Thoracic aorta (tissue), 2 donors: ENCODE measurements at regions not wholly inside any gene's neighbourhood (a gene's known extent, or its start where the extent isn't known, plus 50 kb on each side); places are given as distances from the start of the nearest gene placed in this dataset.

Source experiments
- ATAC-seq: fragments of 150-250 bp; one replicate; pipeline ENCODE4 v1.8.0; 2017; ENCODE audit warnings: low read depth; ENCODE audit not compliant: insufficient number of reproducible peaks, low FRiP score
- DNase-seq: peaks from one replicate; pipeline ENCODE4 v3.0.0-alpha.2; 2020; ENCODE audit warnings: low spot score
- H3K27ac ChIP-seq, 2 donors: fragments of 200-600 bp; sonication (generic); 1 replicate in 1 of 2; 2 replicates in 1 of 2; pipeline ENCODE4 v1.5.1; 2016; ENCODE audit warnings: mild to moderate bottlenecking in 2 of 2, moderate library complexity in 2 of 2
- H3K27me3 ChIP-seq: fragments of 200-600 bp; sonication (generic); replicated peaks from 2 replicates; pipeline ENCODE4 v1.6.0; 2016; ENCODE audit warnings: mild to moderate bottlenecking; ENCODE audit not compliant: insufficient read depth
- H3K36me3 ChIP-seq: fragments of 200-600 bp; sonication (generic); one replicate; pipeline ENCODE4 v1.5.1; 2016
- H3K4me1 ChIP-seq, 2 donors: fragments of 200-600 bp; sonication (generic); 1 replicate in 1 of 2; 2 replicates in 1 of 2; pipeline versions ENCODE4 v1.5.1 to v1.6.0; 2016; ENCODE audit warnings: low read depth in 2 of 2, mild to moderate bottlenecking in 1 of 2; ENCODE audit not compliant: control insufficient read depth in 1 of 2
- H3K4me3 ChIP-seq: fragments of 200-600 bp; sonication (generic); 2 replicates; pipeline ENCODE4 v1.5.1; 2016; ENCODE audit warnings: mild to moderate bottlenecking
- H3K9me3 ChIP-seq: fragments of 200-600 bp; sonication (generic); 2 replicates; pipeline ENCODE4 v1.5.1; 2016
- TF ChIP-seq, protein P1 (sequence below): fragments of 200-600 bp; sonication (generic); IDR thresholded peaks from one replicate; pipeline ENCODE4 v1.5.1; 2019; ENCODE audit warnings: antibody characterized with exemption

DNA sequence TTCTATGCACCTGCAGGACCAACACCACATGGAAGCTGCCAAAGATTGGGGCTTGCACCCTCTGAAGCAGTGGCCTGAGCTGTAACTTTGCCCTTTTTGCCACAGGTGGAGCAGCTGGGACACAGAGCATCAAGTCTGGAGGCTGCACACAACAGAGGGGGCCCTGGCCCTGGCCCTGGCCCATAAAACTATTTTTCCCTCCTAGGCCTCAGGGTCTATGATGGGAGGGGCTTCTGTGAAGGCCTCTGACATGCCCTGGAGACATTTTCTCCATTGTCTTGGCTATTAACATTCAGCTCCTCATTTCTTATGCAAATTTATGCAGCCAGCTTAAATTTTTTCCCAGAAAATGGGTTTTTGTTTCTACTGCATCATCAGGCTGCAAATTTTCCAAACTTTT, 335.5 kb downstream of the ARPP21 start:
- Histone ChIP-seq H3K36me3 (no peaks in the 10 kb centered on the region), H3K4me1 (peaks cover 3 to 6% of the 10 kb centered on the region in 2 donors), H3K27ac (no peak overlapping the region), H3K9me3 (no peaks in the 10 kb centered on the region), H3K4me3 (no peak overlapping the region), H3K27me3 (no peaks in the 10 kb centered on the region)
- TF ChIP-seq, protein P1, sequence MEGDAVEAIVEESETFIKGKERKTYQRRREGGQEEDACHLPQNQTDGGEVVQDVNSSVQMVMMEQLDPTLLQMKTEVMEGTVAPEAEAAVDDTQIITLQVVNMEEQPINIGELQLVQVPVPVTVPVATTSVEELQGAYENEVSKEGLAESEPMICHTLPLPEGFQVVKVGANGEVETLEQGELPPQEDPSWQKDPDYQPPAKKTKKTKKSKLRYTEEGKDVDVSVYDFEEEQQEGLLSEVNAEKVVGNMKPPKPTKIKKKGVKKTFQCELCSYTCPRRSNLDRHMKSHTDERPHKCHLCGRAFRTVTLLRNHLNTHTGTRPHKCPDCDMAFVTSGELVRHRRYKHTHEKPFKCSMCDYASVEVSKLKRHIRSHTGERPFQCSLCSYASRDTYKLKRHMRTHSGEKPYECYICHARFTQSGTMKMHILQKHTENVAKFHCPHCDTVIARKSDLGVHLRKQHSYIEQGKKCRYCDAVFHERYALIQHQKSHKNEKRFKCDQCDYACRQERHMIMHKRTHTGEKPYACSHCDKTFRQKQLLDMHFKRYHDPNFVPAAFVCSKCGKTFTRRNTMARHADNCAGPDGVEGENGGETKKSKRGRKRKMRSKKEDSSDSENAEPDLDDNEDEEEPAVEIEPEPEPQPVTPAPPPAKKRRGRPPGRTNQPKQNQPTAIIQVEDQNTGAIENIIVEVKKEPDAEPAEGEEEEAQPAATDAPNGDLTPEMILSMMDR = no peak
- DNase-seq (no peak), ATAC-seq (no peak)

- no peaks in the 10 kb centered on the region for H3K27me3 ChIP-seq
- no peaks in the 10 kb centered on the region for H3K4me1 ChIP-seq
- H3K9me3 ChIP-seq = no peaks in the 10 kb centered on the region
- no peaks in the 10 kb centered on the region for H3K36me3 ChIP-seq
- H3K27ac ChIP-seq = no peak overlapping the region
- TF ChIP-seq, protein P1 = no peak
- no peak overlapping the region for H3K4me3 ChIP-seq
- DNase-seq (no peak), ATAC-seq (no peak)
These were observed 346.8 kb downstream of the ARPP21 start for GRCh38 chr3:35986161-35986560.

DNA sequence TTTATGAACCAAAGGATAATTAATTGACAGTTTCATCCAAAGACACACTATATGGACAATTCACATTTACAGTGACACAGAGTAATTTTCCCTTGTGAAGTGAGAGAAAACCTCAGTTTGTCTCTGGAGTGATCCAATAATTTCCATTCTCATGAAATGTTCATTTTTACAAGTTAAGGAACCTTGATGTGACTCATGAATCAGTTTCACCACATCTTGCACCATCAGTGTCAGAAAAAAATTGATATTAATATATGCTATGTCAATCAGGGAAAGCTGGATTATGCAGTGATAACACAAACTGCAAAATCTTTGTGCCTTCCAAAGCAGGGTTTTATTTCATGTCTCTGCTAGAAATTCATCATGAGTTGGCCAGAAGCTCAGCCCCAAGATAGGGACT, 348.1 kb downstream of the ARPP21 start:
- no peak for ATAC-seq
- Histone ChIP-seq H3K9me3 (no peaks in the 10 kb centered on the region), H3K4me3 (no peak overlapping the region), H3K4me1 (no peaks in the 10 kb centered on the region), H3K27ac (no peak overlapping the region), H3K36me3 (no peaks in the 10 kb centered on the region), H3K27me3 (no peaks in the 10 kb centered on the region)
- TF ChIP-seq, protein P1 = no peak
- no peak for DNase-seq

DNA sequence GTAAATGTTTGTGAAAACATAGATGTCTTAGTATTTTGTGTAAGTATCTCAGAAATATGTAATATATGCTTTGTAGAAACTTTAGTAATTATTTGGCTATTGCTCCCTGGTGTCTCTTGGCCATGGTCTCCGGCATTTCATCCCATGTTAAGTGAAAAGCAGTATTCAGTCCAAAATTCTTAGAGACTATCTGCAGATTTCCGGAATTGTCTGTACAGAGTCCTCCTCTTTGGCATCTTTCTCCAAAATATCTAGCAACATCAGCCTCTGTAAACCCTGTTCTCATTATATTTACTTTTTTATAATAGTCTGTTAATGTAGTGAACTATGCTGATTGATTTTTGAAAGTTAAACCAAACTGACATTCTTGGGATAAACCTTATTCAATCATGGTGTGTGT, 352.7 kb downstream of the ARPP21 start:
- Histone ChIP-seq H3K27me3 (no peaks in the 10 kb centered on the region), H3K9me3 (no peaks in the 10 kb centered on the region), H3K4me3 (no peak overlapping the region), H3K36me3 (no peaks in the 10 kb centered on the region), H3K4me1 (no peaks in the 10 kb centered on the region), H3K27ac (no peak overlapping the region)
- TF ChIP-seq, protein P1 = no peak
- ATAC-seq (no peak), DNase-seq (no peak)

DNA sequence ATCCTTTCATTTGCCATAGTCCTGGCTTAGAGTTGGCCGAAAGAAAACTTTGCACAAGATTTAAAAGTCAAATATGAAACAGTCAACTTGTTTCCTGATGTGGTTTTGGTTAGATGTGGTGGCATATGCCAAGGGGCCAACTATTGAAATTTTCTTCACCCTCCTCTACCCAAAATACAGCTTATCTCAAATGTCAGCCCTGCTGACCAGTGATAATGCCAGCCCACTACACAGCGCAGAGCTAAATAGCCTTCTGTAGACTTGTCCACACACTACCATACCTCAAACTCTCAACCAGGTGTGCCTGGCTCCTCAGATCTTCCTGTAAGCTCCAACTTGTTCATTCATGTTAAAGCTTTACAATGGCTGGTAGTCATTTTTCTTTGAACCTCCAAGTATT, 368.5 kb upstream of the STAC start:
- H3K4me3 ChIP-seq = no peak overlapping the region
- no peak for DNase-seq
- H3K4me1 ChIP-seq = no peaks in the 10 kb centered on the region
- no peaks in the 10 kb centered on the region for H3K27me3 ChIP-seq
- TF ChIP-seq, protein P1 = no peak
- peaks cover 11% of the 10 kb centered on the region for H3K9me3 ChIP-seq
- no peak for ATAC-seq
- no peaks in the 10 kb centered on the region for H3K36me3 ChIP-seq
- no peak overlapping the region for H3K27ac ChIP-seq
